ENCODE measurements at regions not wholly inside any gene's neighbourhood (a gene's known extent, or its start where the extent isn't known, plus 50 kb on each side); places are given as distances from the start of the nearest gene placed in this dataset.

DNA sequence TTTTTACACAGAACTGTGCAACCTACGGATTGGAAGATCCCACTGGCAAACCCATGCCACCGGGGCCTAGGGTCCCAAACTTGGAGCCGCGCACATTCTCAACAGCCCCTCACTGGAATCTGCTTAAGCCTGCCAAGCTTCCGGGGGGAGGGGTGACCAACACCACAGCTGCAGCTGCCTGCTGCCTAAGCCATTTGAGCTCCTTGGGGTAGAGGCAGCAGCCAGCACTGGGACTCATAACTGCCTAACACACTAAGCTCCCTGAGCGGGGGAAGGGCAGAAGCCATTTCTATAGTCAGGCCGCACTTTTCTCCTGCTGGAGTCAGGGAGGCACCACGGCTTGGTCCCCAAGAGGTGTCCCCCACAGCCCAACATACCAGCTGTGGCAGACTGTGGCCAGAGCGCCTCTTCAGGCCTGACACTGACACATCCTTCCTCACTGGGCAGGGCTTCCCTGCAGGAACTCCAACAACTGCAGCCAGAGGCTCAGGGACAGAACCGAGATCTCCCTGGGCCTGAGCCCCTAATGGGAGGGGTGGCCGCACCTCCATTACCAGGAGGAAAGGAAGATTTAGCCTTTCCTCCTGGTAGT lies 270.3 kb upstream of the ECI2 start:
- TF ChIP-seq, protein P1, sequence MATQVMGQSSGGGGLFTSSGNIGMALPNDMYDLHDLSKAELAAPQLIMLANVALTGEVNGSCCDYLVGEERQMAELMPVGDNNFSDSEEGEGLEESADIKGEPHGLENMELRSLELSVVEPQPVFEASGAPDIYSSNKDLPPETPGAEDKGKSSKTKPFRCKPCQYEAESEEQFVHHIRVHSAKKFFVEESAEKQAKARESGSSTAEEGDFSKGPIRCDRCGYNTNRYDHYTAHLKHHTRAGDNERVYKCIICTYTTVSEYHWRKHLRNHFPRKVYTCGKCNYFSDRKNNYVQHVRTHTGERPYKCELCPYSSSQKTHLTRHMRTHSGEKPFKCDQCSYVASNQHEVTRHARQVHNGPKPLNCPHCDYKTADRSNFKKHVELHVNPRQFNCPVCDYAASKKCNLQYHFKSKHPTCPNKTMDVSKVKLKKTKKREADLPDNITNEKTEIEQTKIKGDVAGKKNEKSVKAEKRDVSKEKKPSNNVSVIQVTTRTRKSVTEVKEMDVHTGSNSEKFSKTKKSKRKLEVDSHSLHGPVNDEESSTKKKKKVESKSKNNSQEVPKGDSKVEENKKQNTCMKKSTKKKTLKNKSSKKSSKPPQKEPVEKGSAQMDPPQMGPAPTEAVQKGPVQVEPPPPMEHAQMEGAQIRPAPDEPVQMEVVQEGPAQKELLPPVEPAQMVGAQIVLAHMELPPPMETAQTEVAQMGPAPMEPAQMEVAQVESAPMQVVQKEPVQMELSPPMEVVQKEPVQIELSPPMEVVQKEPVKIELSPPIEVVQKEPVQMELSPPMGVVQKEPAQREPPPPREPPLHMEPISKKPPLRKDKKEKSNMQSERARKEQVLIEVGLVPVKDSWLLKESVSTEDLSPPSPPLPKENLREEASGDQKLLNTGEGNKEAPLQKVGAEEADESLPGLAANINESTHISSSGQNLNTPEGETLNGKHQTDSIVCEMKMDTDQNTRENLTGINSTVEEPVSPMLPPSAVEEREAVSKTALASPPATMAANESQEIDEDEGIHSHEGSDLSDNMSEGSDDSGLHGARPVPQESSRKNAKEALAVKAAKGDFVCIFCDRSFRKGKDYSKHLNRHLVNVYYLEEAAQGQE (IDR thresholded peaks at IDR 0.05; ENCODE audit: low read depth), result no peak
- TF ChIP-seq CREB1 (IDR thresholded peaks at IDR 0.05; ENCODE audit: low read depth) (no peak), CEBPB (IDR thresholded peaks at IDR 0.05) (no peak), RAD21 (IDR thresholded peaks at IDR 0.05; ENCODE audit: low read depth) (no peak), TCF12 (IDR thresholded peaks at IDR 0.05; ENCODE audit: low read depth) (no peak), EGR1 (IDR thresholded peaks at IDR 0.05) (no peak), ZBTB7A (IDR thresholded peaks at IDR 0.05; ENCODE audit: low read depth) (no peak), EP300 (IDR thresholded peaks at IDR 0.05; ENCODE audit: borderline replicate concordance) (no peak), TEAD4 (IDR thresholded peaks at IDR 0.05) (no peak), YY1 (IDR thresholded peaks at IDR 0.05; ENCODE audit: low read depth) (no peak), TAF1 (IDR thresholded peaks at IDR 0.05; ENCODE audit: low read depth) (no peak), NFIC (IDR thresholded peaks at IDR 0.05) (no peak), FOXM1 (IDR thresholded peaks at IDR 0.05; ENCODE audit: borderline replicate concordance, low read depth) (no peak)
- TF ChIP-seq, protein P2, sequence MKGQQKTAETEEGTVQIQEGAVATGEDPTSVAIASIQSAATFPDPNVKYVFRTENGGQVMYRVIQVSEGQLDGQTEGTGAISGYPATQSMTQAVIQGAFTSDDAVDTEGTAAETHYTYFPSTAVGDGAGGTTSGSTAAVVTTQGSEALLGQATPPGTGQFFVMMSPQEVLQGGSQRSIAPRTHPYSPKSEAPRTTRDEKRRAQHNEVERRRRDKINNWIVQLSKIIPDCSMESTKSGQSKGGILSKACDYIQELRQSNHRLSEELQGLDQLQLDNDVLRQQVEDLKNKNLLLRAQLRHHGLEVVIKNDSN (IDR thresholded peaks at IDR 0.05), result no peak
- TF ChIP-seq, protein P3, sequence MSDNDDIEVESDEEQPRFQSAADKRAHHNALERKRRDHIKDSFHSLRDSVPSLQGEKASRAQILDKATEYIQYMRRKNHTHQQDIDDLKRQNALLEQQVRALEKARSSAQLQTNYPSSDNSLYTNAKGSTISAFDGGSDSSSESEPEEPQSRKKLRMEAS (IDR thresholded peaks at IDR 0.05), result no peak

DNA sequence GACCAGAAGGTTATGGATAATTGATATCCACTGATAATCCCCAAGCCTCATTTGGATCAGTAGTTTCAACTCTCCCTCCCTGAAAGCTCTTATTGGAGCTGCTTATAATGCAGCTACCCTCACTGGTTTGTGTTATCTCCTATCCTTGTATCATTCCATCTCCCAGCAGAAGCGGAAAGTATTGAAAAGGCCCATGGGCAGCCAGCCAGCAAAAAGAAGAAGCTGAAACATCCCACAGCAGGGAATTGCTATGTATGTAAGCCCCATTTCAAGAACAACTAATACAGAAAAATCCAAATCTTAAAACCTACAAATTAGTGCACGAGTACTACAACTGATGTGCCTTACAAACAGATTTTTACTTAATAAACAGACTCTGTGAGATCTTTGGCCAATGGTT lies 269.0 kb upstream of the ECI2 start:
- no peak for TF ChIP-seq CREB1 (IDR thresholded peaks at IDR 0.05; ENCODE audit: low read depth)
- no peak for TF ChIP-seq NFIC (IDR thresholded peaks at IDR 0.05)
- no peak for TF ChIP-seq CEBPB (IDR thresholded peaks at IDR 0.05)
- TF ChIP-seq RAD21 (IDR thresholded peaks at IDR 0.05; ENCODE audit: low read depth), result no peak
- TF ChIP-seq, protein P3 (IDR thresholded peaks at IDR 0.05), result no peak
- TF ChIP-seq, protein P1 (IDR thresholded peaks at IDR 0.05; ENCODE audit: low read depth), result no peak
- no peak for TF ChIP-seq TCF12 (IDR thresholded peaks at IDR 0.05; ENCODE audit: low read depth)
- TF ChIP-seq TEAD4 (IDR thresholded peaks at IDR 0.05), result no peak
- TF ChIP-seq EP300 (IDR thresholded peaks at IDR 0.05; ENCODE audit: borderline replicate concordance), result no peak
- TF ChIP-seq FOXM1 (IDR thresholded peaks at IDR 0.05; ENCODE audit: borderline replicate concordance, low read depth), result no peak
- no peak for TF ChIP-seq TAF1 (IDR thresholded peaks at IDR 0.05; ENCODE audit: low read depth)
- TF ChIP-seq EGR1 (IDR thresholded peaks at IDR 0.05), result no peak
- TF ChIP-seq, protein P2 (IDR thresholded peaks at IDR 0.05), result no peak
- TF ChIP-seq ZBTB7A (IDR thresholded peaks at IDR 0.05; ENCODE audit: low read depth), result no peak

DNA sequence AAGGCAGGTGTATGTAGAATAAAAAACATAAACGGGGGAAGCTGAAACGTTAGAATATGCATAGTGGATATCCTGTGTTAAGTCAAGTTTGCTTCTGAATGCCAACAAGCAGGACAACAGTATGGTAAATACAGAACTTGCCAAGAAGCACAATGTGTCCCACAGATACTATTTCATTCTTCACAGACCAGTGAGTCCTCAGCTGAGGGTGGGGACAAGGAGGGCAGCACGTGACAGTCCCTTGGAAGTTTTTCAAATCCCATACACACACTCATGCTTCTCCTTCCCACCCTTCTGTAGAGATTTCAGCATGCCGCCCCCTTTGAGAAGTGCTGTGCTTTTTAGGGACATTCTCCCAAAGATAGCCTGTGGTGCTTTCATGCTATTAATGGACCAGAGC lies 268.5 kb upstream of the ECI2 start:
- TF ChIP-seq TCF12 (IDR thresholded peaks at IDR 0.05; ENCODE audit: low read depth) (0 out of 2 replicates have a peak, but pooled peaks have one; percentile 30), FOXM1 (IDR thresholded peaks at IDR 0.05; ENCODE audit: borderline replicate concordance, low read depth) (no peak), ZBTB7A (IDR thresholded peaks at IDR 0.05; ENCODE audit: low read depth) (no peak), TEAD4 (IDR thresholded peaks at IDR 0.05) (peak; percentile 53), NFIC (IDR thresholded peaks at IDR 0.05) (peak; percentile 78), RAD21 (IDR thresholded peaks at IDR 0.05; ENCODE audit: low read depth) (no peak), EP300 (IDR thresholded peaks at IDR 0.05; ENCODE audit: borderline replicate concordance) (peak; percentile 52; the same call in 1 of the 2 replicates)
- TF ChIP-seq, protein P3 (IDR thresholded peaks at IDR 0.05), result peak; percentile 38; the same call in 1 of the 2 replicates
- TF ChIP-seq, protein P2 (IDR thresholded peaks at IDR 0.05), result peak; percentile 96

DNA sequence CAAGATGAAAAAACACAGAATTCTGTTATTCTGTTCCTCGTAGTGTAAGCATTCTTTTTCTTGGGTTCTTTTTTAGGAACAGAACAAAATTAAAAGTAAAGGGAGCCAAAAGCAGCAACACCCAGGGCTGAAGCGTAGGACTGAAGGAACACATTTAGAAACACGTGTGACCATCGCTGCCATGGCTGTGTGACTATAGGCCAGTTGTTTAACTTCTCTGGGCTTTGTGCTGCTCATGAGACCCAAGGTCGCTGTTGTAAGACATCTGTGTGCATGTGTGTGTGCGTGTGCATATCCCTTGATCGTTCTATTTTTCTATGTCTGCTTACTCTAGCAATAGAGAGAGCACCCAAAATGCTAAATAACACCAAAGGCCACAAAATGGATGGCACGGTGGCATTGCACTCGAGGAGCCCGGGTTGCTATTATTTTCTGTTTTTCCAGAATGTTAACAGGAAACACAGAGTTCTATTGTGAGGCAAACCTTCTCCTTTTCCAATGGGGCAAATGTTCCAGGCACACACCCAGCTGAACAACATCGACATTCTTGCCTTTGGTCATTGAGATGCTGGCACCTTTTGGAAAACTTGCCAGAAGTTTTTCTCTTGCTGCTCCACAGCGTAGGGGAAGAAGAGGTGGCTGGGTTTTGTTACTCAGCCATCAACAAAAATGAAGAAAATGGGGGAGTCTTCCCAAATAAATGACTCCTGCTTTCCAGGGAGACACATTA lies 267.8 kb upstream of the ECI2 start:
- TF ChIP-seq, protein P3 (IDR thresholded peaks at IDR 0.05), result 0 out of 2 replicates have a peak, but pooled peaks have one; percentile 3
- TF ChIP-seq TAF1 (IDR thresholded peaks at IDR 0.05; ENCODE audit: low read depth), result no peak
